Loucy (cell line): ENCODE measurements at regions not wholly inside any gene's neighbourhood (a gene's known extent, or its start where the extent isn't known, plus 50 kb on each side); places are given as distances from the start of the nearest gene placed in this dataset.
"Not testable (repeated sequence)": the region's sequence is repeated elsewhere in the genome, so short reads cannot be mapped to it uniquely, and the experiment has no call there.

Experiments used
- H2AFZ ChIP-seq: fragments of 200-600 bp; sonication (generic); 2 replicates; pipeline ENCODE4 v1.6.0; 2016; ENCODE audit warnings: antibody characterized with exemption, mild to moderate bottlenecking, low read length, moderate library complexity
- H3F3A ChIP-seq: fragments of 200-600 bp; 2 replicates; pipeline ENCODE4 v1.6.0; 2016; ENCODE audit warnings: antibody characterized with exemption, low read depth, mild to moderate bottlenecking
- H3K27me3 ChIP-seq: fragments of 200-600 bp; sonication (generic); 2 replicates; pipeline ENCODE4 v1.6.1; 2014; ENCODE audit warnings: low read length, mild to moderate bottlenecking; ENCODE audit not compliant: insufficient read depth, poor library complexity, severe bottlenecking
- H3K36me3 ChIP-seq: fragments of 200-600 bp; sonication (generic); 2 replicates; pipeline ENCODE4 v1.6.1; 2016; ENCODE audit warnings: low read length; ENCODE audit not compliant: insufficient read depth
- H3K4me1 ChIP-seq: fragments of 200-600 bp; sonication (generic); 2 replicates; pipeline ENCODE4 v1.5.1; 2014; ENCODE audit warnings: low read length, mild to moderate bottlenecking; ENCODE audit not compliant: insufficient read depth, poor library complexity, severe bottlenecking
- H3K4me2 ChIP-seq: fragments of 200-600 bp; sonication (generic); 2 replicates; pipeline ENCODE4 v1.6.0; 2014; ENCODE audit warnings: antibody characterized with exemption, low read length, low read depth, mild to moderate bottlenecking; ENCODE audit not compliant: poor library complexity, severe bottlenecking
- H3K4me3 ChIP-seq: fragments of 200-600 bp; sonication (generic); 2 replicates; pipeline ENCODE4 v1.5.1; 2014; ENCODE audit warnings: low read length, mild to moderate bottlenecking, mixed read lengths; ENCODE audit not compliant: poor library complexity, severe bottlenecking
- H3K79me2 ChIP-seq: fragments of 200-600 bp; sonication (generic); 2 replicates; pipeline ENCODE4 v1.6.1; 2014; ENCODE audit warnings: low read length; ENCODE audit not compliant: insufficient read depth
- H3K9ac ChIP-seq: fragments of 200-600 bp; sonication (generic); 2 replicates; pipeline ENCODE4 v1.6.0; 2014; ENCODE audit warnings: mild to moderate bottlenecking, low read depth, low read length, moderate library complexity; ENCODE audit not compliant: poor library complexity, severe bottlenecking
- H3K9me2 ChIP-seq: fragments of 200-600 bp; sonication (generic); replicated peaks from 2 replicates; pipeline ENCODE4 v1.6.1; 2016; ENCODE audit warnings: low read depth, low read length, mixed read lengths
- H3K9me3 ChIP-seq: fragments of 200-600 bp; sonication (generic); 2 replicates; pipeline ENCODE4 v1.6.1; 2014; ENCODE audit warnings: mild to moderate bottlenecking, antibody characterized with exemption, low read length, low read depth; ENCODE audit not compliant: insufficient read depth
- H4K20me1 ChIP-seq: fragments of 200-600 bp; sonication (generic); 2 replicates; pipeline ENCODE4 v1.6.0; 2014; ENCODE audit warnings: antibody characterized with exemption, low read length, mild to moderate bottlenecking; ENCODE audit not compliant: insufficient read depth, poor library complexity, severe bottlenecking
- CTCF ChIP-seq: fragments of 200-600 bp; sonication (generic); conservative IDR thresholded peaks from 2 replicates; pipeline ENCODE4 v1.5.1; 2014; ENCODE audit warnings: mild to moderate bottlenecking, antibody characterized with exemption, low read length
- EZH2phosphoT487 ChIP-seq: fragments of 200-600 bp; IDR thresholded peaks from 2 replicates; pipeline ENCODE4 v1.6.1; 2018; ENCODE audit warnings: antibody characterized with exemption, mild to moderate bottlenecking, moderate library complexity, borderline replicate concordance

- Histone ChIP-seq H3K9me3 (no peaks in the 10 kb centered on the region), H3K4me1 (peaks cover 3% of the 10 kb centered on the region), H3K36me3 (no peaks in the 10 kb centered on the region), H3F3A (no peaks in the 10 kb centered on the region), H4K20me1 (no peaks in the 10 kb centered on the region), H3K9me2 (no peaks in the 10 kb centered on the region), H3K79me2 (no peaks in the 10 kb centered on the region), H3K9ac (no peak overlapping the region), H3K4me2 (no peak overlapping the region), H3K4me3 (no peak overlapping the region), H3K27me3 (no peaks in the 10 kb centered on the region), H2AFZ (no peak overlapping the region)
- TF ChIP-seq CTCF (no peak), EZH2phosphoT487 (no peak)
Measured at GRCh38 chr3:18987070-18987469, 161.2 kb upstream of the KCNH8 start.

DNA sequence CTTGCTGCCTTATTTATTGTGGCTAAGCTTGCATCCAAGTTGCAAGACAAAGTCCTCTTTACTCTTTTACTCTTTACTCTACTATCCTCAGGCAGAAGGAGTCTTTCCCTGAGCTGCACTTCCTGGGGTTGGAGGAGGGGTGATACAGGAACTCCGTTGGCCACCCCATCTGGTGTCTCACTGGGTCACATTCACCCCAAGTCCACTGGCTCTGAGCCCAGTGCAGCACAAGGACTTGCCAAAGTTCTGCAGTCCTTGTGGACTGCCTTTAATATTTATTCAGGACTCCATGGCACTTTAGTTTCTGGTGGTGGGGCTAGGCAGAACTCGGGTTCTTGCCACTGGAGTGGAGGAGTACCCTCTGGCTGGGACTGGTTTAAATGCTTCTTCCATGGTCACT is 165.4 kb upstream of the KCNH8 start:
- Histone ChIP-seq H3K79me2 (no peaks in the 10 kb centered on the region), H3K9ac (no peak overlapping the region), H3F3A (no peaks in the 10 kb centered on the region), H2AFZ (no peak overlapping the region), H3K4me1 (peaks cover 3% of the 10 kb centered on the region), H3K27me3 (no peaks in the 10 kb centered on the region), H3K4me3 (no peak overlapping the region), H3K36me3 (no peaks in the 10 kb centered on the region), H3K9me2 (no peaks in the 10 kb centered on the region), H3K9me3 (no peaks in the 10 kb centered on the region), H4K20me1 (no peaks in the 10 kb centered on the region), H3K4me2 (no peak overlapping the region)
- TF ChIP-seq EZH2phosphoT487: no peak
- no peak for TF ChIP-seq CTCF

- H3K27me3 ChIP-seq, H3K9me2 ChIP-seq, H3K9ac ChIP-seq, H3F3A ChIP-seq, H3K36me3 ChIP-seq, H4K20me1 ChIP-seq, H2AFZ ChIP-seq, H3K4me2 ChIP-seq, H3K79me2 ChIP-seq, H3K4me1 ChIP-seq, H3K9me3 ChIP-seq, H3K4me3 ChIP-seq: not testable (repeated sequence)
Measured at GRCh38 chr3:18976102-18976501, 172.2 kb upstream of the KCNH8 start.

GRCh38 chr3:18968120-18968519 is 180.2 kb upstream of the KCNH8 start:
- Histone ChIP-seq H4K20me1 (no peaks in the 10 kb centered on the region), H3F3A (no peaks in the 10 kb centered on the region), H3K4me3 (no peak overlapping the region), H3K9me3 (0 out of 2 replicates have a peak, but pooled peaks cover 3% of the 10 kb centered on the region), H3K79me2 (no peaks in the 10 kb centered on the region), H3K9me2 (no peaks in the 10 kb centered on the region), H3K4me2 (no peak overlapping the region), H3K4me1 (peaks cover 5% of the 10 kb centered on the region), H3K36me3 (no peaks in the 10 kb centered on the region), H3K27me3 (no peaks in the 10 kb centered on the region), H3K9ac (no peak overlapping the region), H2AFZ (no peak overlapping the region)
- TF ChIP-seq CTCF (no peak), EZH2phosphoT487 (no peak)
